GM18498 (cell line): ENCODE measurements at regions not wholly inside any gene's neighbourhood (a gene's known extent, or its start where the extent isn't known, plus 50 kb on each side); places are given as distances from the start of the nearest gene placed in this dataset.
"Not testable (repeated sequence)": the region's sequence is repeated elsewhere in the genome, so short reads cannot be mapped to it uniquely, and the experiment has no call there.

Source experiments
- ATAC-seq: cut with Tn5 transposase; IDR thresholded peaks from one replicate; pipeline ENCODE4 v1.9.1; 2021; ENCODE audit warnings: mild to moderate bottlenecking, moderate library complexity; ENCODE audit not compliant: unreplicated experiment

- no peak for ATAC-seq
Observed at GRCh38 chr10:8128511-8128910, 74.0 kb downstream of the GATA3 start.

- ATAC-seq: no peak
Observed at GRCh38 chr10:8129438-8129837, 75.0 kb downstream of the GATA3 start.

- ATAC-seq: peak; percentile 65
Observed at GRCh38 chr10:8130973-8131911, 76.8 kb downstream of the GATA3 start.

- ATAC-seq: peak; percentile 61
Observed at GRCh38 chr10:8133146-8133545, 78.7 kb downstream of the GATA3 start.

GRCh38 chr10:8136736-8137135 lies 82.2 kb downstream of the GATA3 start:
- no peak for ATAC-seq

GRCh38 chr10:8137272-8137681 lies 82.8 kb downstream of the GATA3 start:
- no peak for ATAC-seq

GRCh38 chr10:8137726-8138125 lies 83.2 kb downstream of the GATA3 start:
- no peak for ATAC-seq

GRCh38 chr10:8138471-8138870 lies 84.0 kb downstream of the GATA3 start:
- no peak for ATAC-seq

GRCh38 chr10:8144496-8144895 lies 90.0 kb downstream of the GATA3 start:
- ATAC-seq: no peak

- no peak for ATAC-seq
Observed at GRCh38 chr10:8146650-8147049, 92.2 kb downstream of the GATA3 start.

GRCh38 chr10:8149991-8150390 lies 95.5 kb downstream of the GATA3 start:
- ATAC-seq: no peak

GRCh38 chr10:8150401-8150905 lies 96.0 kb downstream of the GATA3 start:
- ATAC-seq: no peak

- no peak for ATAC-seq
Observed at GRCh38 chr10:8151086-8151485, 96.6 kb downstream of the GATA3 start.

- ATAC-seq: no peak
Observed at GRCh38 chr10:8156918-8157317, 102.4 kb downstream of the GATA3 start.

- no peak for ATAC-seq
Observed at GRCh38 chr10:8158193-8159071, 103.9 kb downstream of the GATA3 start.

- no peak for ATAC-seq
Observed at GRCh38 chr10:8159341-8160165, 105.1 kb downstream of the GATA3 start.

- no peak for ATAC-seq
Observed at GRCh38 chr10:8163824-8164223, 109.3 kb downstream of the GATA3 start.

GRCh38 chr10:8164640-8165039 lies 110.2 kb downstream of the GATA3 start:
- ATAC-seq: not testable (repeated sequence)

- ATAC-seq: no peak
Observed at GRCh38 chr10:8168836-8169235, 114.3 kb downstream of the GATA3 start.

GRCh38 chr10:8171008-8171407 lies 116.5 kb downstream of the GATA3 start:
- ATAC-seq: no peak

GRCh38 chr10:8172604-8173003 lies 118.1 kb downstream of the GATA3 start:
- no peak for ATAC-seq
